Neural cell (in vitro differentiated cells): ENCODE measurements at regions not wholly inside any gene's neighbourhood (a gene's known extent, or its start where the extent isn't known, plus 50 kb on each side); places are given as distances from the start of the nearest gene placed in this dataset.

Experiments
- H2AFZ ChIP-seq: fragments of 200-600, 300-800 bp; sonication (generic), shearing (Covaris generic); 2 replicates; pipeline ENCODE4 v1.6.0; 2014; ENCODE audit warnings: low read depth, mild to moderate bottlenecking, antibody characterized with exemption, low read length, moderate library complexity
- H3F3A ChIP-seq: fragments of 200-600 bp; shearing (Covaris generic); 2 replicates; pipeline ENCODE4 v1.6.1; 2016; ENCODE audit warnings: mild to moderate bottlenecking, moderate library complexity, mixed read lengths, antibody characterized with exemption, low read length; ENCODE audit not compliant: insufficient read depth, poor library complexity, severe bottlenecking
- H3K27ac ChIP-seq: fragments of 200-600, 300-800 bp; sonication (generic), shearing (Covaris generic); 2 replicates; pipeline ENCODE4 v1.5.1; 2014; ENCODE audit warnings: mild to moderate bottlenecking, low read length, moderate library complexity
- H3K27me3 ChIP-seq: fragments of 300-800, 200-600 bp; sonication (generic), shearing (Covaris generic); 2 replicates; pipeline ENCODE4 v1.6.0; 2014; ENCODE audit warnings: mild to moderate bottlenecking, low read depth, low read length, moderate library complexity; ENCODE audit not compliant: insufficient read depth
- H3K36me3 ChIP-seq: fragments of 300-800, 200-600 bp; sonication (generic), shearing (Covaris generic); 2 replicates; pipeline ENCODE4 v1.5.1; 2014; ENCODE audit warnings: mild to moderate bottlenecking, antibody characterized with exemption, low read length, moderate library complexity; ENCODE audit not compliant: insufficient read depth
- H3K4me2 ChIP-seq: fragments of 300-800, 200-600 bp; sonication (generic), shearing (Covaris generic); 2 replicates; pipeline ENCODE4 v1.6.0; 2014; ENCODE audit warnings: mild to moderate bottlenecking, low read length
- H3K4me3 ChIP-seq: fragments of 300-800, 200-600 bp; sonication (generic), shearing (Covaris generic); 2 replicates; pipeline ENCODE4 v1.5.1; 2014; ENCODE audit warnings: mild to moderate bottlenecking, low read length, moderate library complexity
- H3K79me2 ChIP-seq: fragments of 200-600 bp; shearing (Covaris generic); replicated peaks from 2 replicates; pipeline ENCODE4 v1.6.0; 2014; ENCODE audit warnings: mild to moderate bottlenecking, low read length, moderate library complexity; ENCODE audit not compliant: insufficient read depth
- H3K9ac ChIP-seq: fragments of 300-800, 200-600 bp; sonication (generic), shearing (Covaris generic); 2 replicates; pipeline ENCODE4 v1.6.1; 2016; ENCODE audit warnings: mild to moderate bottlenecking, low read length, mixed read lengths
- H3K9me2 ChIP-seq: fragments of 200-600 bp; shearing (Covaris generic); 2 replicates; pipeline ENCODE4 v1.6.1; 2016; ENCODE audit warnings: mild to moderate bottlenecking, low read length, mixed read lengths; ENCODE audit not compliant: insufficient read depth
- H3K9me3 ChIP-seq: fragments of 200-600, 300-800 bp; sonication (generic), shearing (Covaris generic); 2 replicates; pipeline ENCODE4 v1.6.1; 2016; ENCODE audit warnings: mild to moderate bottlenecking, mixed run types, low read length, moderate library complexity, mixed read lengths
- H4K20me1 ChIP-seq: fragments of 200-600 bp; shearing (Covaris generic); 2 replicates; pipeline ENCODE4 v1.6.1; 2016; ENCODE audit warnings: mild to moderate bottlenecking, mixed run types; ENCODE audit not compliant: insufficient read depth
- CTCF ChIP-seq: fragments of 450-650 bp; IDR thresholded peaks from 2 replicates; pipeline ENCODE4 v1.5.1; 2014; ENCODE audit warnings: antibody characterized with exemption, mild to moderate bottlenecking, moderate library complexity; ENCODE audit not compliant: poor library complexity, severe bottlenecking
- EP300 ChIP-seq: fragments of 450-650 bp; conservative IDR thresholded peaks from 2 replicates; pipeline ENCODE4 v1.6.1; 2014; ENCODE audit warnings: antibody characterized with exemption, mild to moderate bottlenecking, moderate library complexity; ENCODE audit not compliant: poor library complexity, severe bottlenecking
- EZH2 ChIP-seq: fragments of 200-600, 300-800 bp; shearing (Covaris generic), sonication (generic); IDR thresholded peaks from 2 replicates; pipeline ENCODE4 v1.6.1; 2014; ENCODE audit warnings: antibody characterized with exemption, low read length, borderline replicate concordance, mild to moderate bottlenecking; ENCODE audit not compliant: insufficient read depth, poor library complexity, severe bottlenecking
- MXI1 ChIP-seq: fragments of 450-650 bp; conservative IDR thresholded peaks from 2 replicates; pipeline ENCODE4 v1.6.1; 2014; ENCODE audit warnings: antibody characterized with exemption, mild to moderate bottlenecking; ENCODE audit not compliant: poor library complexity, severe bottlenecking
- POLR2AphosphoS5 ChIP-seq: IDR thresholded peaks from 2 replicates; pipeline ENCODE4 v1.6.1; 2012
- RAD21 ChIP-seq: fragments of 450-650 bp; conservative IDR thresholded peaks from 2 replicates; pipeline ENCODE4 v1.6.1; 2014; ENCODE audit warnings: antibody characterized with exemption, mild to moderate bottlenecking, moderate library complexity
- REST ChIP-seq: IDR thresholded peaks from 2 replicates; pipeline ENCODE4 v1.6.1; 2012; ENCODE audit warnings: borderline replicate concordance
- SMC3 ChIP-seq: fragments of 450-650 bp; conservative IDR thresholded peaks from 2 replicates; pipeline ENCODE4 v1.6.1; 2014; ENCODE audit warnings: antibody characterized with exemption, mild to moderate bottlenecking, moderate library complexity; ENCODE audit not compliant: poor library complexity
- TAF1 ChIP-seq: IDR thresholded peaks from 2 replicates; pipeline ENCODE4 v1.6.1; 2012; ENCODE audit warnings: low read depth

- no peak overlapping the region for H3K4me3 ChIP-seq
- TF ChIP-seq EP300 = no peak
- no peak for TF ChIP-seq POLR2AphosphoS5
- no peak for TF ChIP-seq MXI1
- TF ChIP-seq SMC3 = no peak
- TF ChIP-seq EZH2 = no peak
- no peak for TF ChIP-seq CTCF
- no peak for TF ChIP-seq RAD21
- no peak for TF ChIP-seq REST
- no peak for TF ChIP-seq TAF1
- no peaks in the 10 kb centered on the region for H3K79me2 ChIP-seq
- H3K9me2 ChIP-seq = no peaks in the 10 kb centered on the region
- H3K4me2 ChIP-seq = no peak overlapping the region
- no peaks in the 10 kb centered on the region for H3K9me3 ChIP-seq
- no peak overlapping the region for H2AFZ ChIP-seq
- H3K27me3 ChIP-seq = no peaks in the 10 kb centered on the region
- H3K36me3 ChIP-seq = no peaks in the 10 kb centered on the region
- H3K9ac ChIP-seq = no peak overlapping the region
- no peaks in the 10 kb centered on the region for H3F3A ChIP-seq
- no peak overlapping the region for H3K27ac ChIP-seq
- no peaks in the 10 kb centered on the region for H4K20me1 ChIP-seq
These were observed 277.8 kb upstream of the FBXL7 start for GRCh38 chr5:15222156-15222555.

GRCh38 chr5:15220642-15221173, 279.3 kb upstream of the FBXL7 start:
- Histone ChIP-seq H2AFZ (no peak overlapping the region), H3F3A (no peaks in the 10 kb centered on the region), H3K27me3 (no peaks in the 10 kb centered on the region), H3K9me3 (no peaks in the 10 kb centered on the region), H3K4me3 (no peak overlapping the region), H3K9ac (no peak overlapping the region), H3K36me3 (no peaks in the 10 kb centered on the region), H4K20me1 (no peaks in the 10 kb centered on the region), H3K27ac (no peak overlapping the region), H3K79me2 (no peaks in the 10 kb centered on the region), H3K4me2 (no peak overlapping the region), H3K9me2 (no peaks in the 10 kb centered on the region)
- TF ChIP-seq POLR2AphosphoS5 (no peak), SMC3 (no peak), MXI1 (no peak), REST (no peak), RAD21 (no peak), CTCF (no peak), EZH2 (no peak), EP300 (no peak), TAF1 (no peak)
